NCI-H187 (cell line): ENCODE measurements at regions not wholly inside any gene's neighbourhood (a gene's known extent, or its start where the extent isn't known, plus 50 kb on each side); places are given as distances from the start of the nearest gene placed in this dataset.

Experiments
- DNase-seq, 2 experiments: peaks; one replicate each; lab custom pipeline; 2025; lab: John Stamatoyannopoulos, UW

DNA sequence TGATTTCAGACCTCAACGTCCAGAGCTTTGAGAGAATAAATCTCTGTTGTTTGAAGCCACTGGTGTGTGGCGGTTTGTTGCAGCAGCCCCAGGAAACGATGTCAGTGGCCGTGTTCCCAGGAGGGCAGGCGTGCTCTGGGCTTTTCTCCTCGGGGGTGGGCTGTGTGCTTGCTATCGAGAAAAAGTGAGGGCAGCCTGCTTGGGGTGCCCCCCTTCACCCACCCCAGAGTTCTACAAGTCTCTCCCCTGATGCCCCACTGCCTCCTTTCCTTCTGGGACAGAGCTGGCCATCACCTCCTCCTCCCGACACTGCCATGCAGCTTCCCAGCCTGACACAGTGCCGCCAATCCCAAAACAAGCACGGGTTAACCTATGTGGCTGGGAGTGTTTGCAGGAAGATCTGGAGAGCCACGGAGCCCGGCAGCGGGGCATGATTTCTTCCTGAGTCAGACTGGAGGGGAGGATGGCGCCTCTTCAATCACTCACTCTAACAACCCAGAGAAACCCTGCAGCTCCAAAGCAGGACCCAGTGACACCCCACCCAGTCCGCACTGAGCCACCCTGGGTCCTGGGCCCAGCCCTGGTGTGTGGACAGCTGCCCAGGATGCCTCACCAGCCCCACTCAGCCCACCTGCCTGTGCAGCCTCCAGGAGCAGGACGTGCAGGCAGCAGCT is 213.7 kb upstream of the RAB6C start:
- no peak for DNase-seq

DNA sequence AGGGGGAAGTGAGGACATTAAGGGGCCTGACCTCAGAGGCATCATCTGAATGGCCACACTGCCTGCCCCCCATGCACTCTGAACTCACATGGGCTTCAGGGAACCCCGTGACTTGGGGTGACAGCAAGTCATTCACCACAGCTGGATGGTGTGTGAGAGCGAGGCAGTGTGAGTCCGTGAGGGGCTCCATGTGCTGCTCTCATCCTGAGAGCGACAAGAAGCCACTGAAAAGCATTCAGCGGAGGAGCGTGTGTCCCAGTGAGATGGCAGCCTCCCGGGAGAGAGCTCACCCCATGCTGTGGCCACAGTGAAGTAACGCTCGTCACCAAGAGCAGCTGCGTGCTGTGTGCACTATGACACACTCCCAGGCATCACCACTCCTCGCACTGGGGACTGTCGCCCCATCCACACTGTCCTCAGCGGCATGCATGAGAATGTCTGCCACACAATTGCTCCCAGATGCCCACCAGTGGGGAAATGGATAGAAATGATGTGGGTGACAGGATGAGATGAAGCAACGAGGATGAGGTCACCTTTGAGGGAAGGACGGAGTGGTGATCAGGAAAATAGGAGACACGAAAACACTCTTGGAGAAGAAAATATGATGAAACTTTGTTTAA is 213.0 kb upstream of the RAB6C start:
- no peak for DNase-seq

DNA sequence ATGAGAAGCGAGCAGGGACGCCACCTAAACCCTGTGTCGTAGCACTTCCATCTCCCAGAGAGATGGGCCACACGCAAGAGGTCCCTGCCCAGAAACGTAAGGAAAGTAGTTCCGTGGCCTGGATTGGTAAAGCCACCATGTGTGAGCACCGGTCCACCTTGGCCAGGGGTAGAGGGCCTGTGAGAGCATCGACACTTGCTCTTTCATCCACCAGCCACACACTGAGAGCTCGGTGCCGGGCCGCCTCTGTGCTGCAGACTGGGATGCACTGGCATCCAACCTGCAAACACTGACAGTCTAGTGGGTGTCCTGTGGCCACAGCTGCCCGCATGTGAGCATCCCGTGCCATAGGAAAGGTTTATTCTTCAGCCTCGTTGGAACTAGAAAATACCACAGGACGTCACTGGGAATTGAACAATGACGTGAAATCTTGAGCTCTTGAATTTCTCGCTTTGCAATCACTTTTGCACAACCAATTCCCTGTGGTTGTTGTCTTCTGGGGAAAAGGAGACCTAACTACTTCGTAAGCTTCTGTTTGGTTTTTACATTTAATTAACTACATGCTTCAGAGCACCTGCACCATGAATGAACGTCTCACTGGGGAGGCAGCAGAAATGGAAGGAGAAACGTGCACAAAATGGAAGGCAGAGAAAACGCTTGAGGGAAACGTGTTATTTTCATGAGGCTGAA is 212.0 kb upstream of the RAB6C start:
- no peak for DNase-seq

DNA sequence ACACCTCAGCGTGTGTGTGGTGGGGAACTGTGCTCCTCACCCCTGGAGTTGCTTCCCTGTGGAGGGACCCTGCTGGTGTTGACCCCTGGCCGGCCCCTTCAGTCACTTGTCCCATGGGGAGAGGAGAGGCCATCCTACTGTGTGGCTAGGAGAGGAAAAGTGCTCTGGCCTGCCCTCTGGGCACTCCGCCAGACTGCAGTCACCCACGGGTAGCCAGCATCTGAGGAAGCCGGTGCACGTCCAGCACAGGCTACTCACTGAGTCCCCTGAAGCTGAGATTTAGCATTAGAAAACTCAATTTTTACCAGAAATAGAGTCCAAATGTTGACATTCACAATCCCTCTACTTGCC is 211.5 kb upstream of the RAB6C start:
- DNase-seq: no peak

DNA sequence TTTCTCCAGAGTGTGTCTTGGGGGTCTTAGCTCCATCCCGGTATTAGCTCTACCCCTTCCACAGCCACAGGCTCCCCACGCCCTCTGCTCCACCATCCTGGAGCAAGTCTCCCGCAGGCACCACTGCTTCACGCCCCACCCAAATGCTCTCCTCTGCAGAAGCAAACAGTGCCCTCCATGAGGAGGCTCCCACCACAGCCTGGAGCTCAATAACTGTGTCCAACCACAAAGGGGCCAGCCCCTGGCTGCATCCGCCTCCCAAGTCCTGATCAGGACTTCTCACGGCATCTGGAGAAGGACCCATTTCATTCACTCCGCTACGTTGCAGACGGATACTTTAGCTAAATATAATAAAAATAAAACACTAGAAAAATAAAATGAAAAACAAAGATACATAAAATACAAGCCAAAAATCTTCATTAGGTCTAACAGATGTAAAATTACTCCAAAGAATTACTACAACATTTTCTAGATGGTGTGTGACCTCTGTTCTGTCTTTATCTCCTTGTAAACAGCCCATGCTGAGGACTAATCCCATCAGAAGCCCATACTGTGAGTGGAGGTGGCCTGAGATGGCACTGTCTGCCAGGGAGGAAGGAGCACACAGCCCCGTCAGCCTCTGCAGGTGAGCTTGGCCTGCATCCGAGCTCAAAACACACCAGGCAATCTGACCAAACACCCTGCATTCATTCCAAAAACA is 210.8 kb upstream of the RAB6C start:
- DNase-seq: no peak

DNA sequence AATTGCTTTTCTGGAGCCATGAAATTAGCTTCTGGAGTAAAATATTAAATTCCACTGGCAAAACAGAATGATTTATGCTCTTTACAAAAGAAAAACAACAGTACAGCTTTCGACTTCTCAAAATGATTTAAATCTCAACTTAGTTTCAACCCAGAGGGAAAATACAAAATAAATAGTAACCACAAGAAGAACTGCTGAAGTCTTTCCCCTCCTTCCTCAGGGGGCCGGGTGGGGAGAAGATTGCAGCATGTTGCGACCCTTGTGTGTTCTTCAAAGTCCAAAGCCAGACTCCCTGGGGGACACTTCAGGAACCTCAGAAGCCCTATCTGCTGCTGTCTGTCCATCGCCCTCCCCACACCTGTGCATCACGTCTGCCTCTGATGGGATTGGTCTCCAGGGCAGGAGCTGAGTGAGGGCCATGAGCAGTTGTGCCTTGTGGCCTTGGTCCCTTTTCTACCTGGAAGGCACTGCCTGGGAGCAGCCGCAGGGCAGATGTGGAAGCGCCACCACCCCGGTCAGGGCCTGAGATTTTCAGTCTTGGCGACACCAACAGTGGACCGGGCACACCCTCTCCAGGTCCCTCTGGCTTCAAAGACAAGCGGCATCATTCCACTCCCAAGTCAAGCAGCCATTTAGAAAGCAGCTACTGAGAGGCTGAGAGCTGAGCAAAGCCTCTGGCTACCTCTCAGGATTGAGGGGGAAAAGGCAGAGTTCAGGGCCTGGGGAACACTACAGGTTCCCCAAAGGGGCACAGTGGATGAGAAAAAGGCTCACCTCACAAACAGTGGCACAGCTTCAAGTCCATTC is 210.1 kb upstream of the RAB6C start:
- no peak for DNase-seq

DNA sequence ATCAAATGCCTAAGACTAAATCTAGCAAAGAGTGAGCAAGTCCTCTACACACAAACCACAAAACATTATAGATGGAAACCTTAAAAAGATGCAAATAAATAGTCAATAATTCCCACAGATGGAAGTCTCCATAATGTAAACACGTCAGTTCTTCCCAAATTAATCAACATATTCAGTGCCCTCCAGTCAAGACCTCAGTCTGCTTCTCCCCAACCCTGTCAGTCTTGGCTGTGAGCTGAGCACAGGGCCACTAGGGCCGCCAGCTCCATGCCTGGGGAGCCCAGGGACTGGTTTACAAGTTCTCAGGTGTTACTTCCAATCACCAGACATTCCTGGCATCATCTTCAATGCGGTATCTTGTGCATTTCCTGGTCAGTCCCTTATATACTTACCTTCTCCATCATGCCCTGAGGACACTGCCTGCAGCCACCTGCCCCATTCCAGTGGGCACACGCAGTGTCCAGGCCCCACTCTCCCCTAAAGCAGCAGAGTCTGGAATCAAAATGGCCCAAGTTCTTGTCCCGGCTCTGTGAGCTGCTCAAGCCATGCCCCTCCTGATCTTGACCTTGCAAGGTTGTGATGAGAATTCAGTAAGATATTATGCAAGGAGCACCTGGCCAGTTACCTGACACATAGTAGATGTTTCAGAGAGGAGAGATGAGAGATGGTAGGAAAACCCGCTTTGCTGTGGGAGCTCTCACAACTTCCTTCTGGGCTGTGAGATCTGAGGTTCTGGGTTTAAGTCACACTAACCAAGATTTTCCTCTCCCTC is 207.9 kb upstream of the RAB6C start:
- DNase-seq: no peak

DNA sequence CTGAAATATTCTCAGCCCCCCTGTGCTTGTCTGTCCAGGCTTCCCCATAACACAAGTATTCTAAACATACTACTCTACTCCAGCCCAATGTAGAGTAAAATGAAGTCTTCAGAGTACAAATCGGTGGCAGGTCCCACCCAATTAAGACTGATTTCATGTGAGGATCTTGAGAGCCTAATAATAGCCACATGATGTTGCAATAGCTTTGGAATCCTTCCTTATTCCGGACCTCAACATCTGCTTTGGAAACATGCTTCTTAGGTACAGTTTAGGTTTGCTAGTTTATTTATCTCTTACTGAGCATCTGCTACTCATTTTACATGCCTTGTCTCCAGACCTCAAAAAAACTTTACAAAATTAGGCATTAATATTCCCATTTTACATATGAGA is 207.3 kb upstream of the RAB6C start:
- no peak for DNase-seq

DNA sequence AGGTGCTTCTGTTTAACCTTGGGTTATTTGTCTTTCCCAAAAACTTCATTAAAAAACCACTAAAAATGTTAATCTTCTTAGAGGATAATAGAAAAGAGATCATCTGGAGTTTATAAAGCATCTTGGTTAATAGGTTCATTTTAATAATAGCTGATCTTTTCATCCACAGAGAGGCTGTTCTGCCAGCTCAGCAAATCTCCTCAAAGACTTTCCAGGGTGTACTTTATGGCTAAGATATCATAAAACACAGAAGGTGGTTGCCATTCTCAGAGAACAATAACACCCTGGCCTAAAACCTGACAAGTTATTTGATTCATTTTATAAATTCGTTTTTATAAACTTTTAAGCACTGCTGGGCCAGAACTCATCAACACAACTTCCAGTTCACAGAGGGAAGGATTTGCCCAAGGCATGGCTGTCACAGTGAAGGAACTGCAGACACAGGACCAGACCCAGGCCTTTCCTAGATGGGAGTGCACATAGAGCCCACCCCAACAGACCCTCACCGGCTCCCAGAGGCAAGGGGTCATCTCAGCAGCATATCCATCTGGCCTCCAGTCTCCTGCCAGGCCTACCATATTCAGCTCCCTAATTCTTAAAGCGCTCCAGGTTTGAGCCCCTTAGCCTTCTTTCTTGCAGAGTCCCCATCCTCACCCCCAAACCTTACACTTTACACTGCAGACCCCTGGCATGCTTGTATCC is 203.4 kb upstream of the RAB6C start:
- DNase-seq: no peak

DNA sequence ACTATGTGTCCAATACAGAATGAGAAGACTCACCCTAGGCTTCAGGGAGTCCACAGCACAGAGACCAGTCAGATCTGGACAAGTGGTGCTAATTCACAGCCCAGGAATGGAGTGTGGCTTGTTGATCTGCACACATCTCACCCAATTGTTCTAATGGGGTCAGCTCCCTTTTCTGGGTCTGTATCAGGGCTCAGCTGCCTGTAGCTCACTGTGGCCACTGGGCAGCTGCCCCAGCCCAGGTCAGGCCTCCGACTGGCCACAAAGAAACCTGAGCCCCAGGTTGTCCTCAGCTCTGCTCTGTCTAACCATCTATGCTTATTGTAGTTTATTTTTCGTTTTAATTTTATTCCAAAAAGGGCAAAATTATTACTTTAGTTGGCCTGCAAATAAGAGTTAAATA is 202.3 kb upstream of the RAB6C start:
- DNase-seq: no peak

DNA sequence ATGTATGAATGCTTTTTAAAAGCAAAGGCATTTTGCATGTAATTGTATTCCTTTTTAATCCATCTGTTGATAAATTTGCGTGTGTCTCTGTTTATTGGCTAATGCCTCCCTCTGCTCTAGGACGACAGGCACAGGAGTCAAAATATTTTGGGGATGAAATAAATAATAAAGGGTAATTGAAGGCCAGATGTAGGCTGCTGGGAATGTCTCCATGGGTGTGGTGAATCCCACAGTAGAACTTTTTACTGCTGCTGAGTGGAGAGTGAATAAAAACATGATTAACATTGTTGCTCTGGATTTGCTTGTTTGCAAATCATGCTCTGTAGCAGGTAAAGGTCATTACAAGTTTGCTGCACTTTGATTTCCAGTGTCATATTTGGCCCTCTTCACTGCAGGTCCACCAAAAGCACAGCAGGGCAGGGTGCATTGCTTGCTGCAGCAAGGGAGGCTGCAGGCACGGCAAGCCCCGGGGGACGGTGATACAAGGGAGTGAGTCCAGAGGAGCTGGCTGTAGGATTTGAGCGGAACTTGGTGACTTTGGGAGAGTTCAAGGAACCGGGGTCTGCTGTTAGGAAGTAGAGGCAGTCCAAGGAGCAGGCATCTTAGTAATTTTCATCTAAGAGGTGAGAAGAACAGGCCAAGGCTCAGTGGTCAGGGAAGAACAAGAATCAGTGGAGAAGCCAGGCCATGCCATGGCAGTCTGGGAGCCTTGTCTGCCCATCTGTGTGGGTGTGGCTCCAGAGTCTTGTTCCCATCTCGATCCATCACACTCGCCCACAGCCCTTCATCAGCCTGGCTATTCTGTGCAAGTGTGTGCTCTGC is 201.5 kb upstream of the RAB6C start:
- no peak for DNase-seq

DNA sequence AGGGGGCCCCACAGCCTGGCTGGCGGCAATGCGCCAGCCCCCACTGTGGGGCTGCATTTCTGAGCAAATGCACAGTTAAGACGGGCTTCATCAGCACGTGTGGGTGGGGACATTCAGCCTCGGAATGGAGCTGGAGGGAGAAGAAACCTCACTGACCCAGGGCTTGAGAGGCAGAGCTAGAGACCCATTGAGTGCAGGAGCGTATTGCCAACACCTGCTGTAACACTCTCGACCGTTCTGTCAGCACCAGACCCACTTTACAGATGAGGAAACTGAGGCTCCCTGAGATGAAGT is 200.9 kb upstream of the RAB6C start:
- DNase-seq: no peak

DNA sequence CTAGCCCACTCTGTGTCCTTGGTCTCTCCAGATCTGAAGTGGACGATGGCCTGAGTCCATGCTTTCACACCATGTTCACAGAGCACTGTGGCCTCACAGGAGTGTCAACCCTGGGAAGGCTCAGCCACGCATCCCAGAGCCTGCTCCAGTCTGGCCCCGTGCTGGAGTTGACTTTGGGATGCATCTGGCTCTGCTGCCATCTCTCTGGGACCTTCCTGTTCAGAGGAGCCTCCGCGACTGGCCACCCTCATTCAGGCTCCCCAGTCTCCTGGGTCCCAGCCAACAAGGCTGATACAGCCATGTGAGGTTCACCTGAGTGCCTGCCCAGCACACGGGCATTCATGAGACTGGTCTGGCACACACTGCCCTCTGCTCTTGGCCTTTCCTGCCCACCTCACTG is 199.7 kb upstream of the RAB6C start:
- no peak for DNase-seq

DNA sequence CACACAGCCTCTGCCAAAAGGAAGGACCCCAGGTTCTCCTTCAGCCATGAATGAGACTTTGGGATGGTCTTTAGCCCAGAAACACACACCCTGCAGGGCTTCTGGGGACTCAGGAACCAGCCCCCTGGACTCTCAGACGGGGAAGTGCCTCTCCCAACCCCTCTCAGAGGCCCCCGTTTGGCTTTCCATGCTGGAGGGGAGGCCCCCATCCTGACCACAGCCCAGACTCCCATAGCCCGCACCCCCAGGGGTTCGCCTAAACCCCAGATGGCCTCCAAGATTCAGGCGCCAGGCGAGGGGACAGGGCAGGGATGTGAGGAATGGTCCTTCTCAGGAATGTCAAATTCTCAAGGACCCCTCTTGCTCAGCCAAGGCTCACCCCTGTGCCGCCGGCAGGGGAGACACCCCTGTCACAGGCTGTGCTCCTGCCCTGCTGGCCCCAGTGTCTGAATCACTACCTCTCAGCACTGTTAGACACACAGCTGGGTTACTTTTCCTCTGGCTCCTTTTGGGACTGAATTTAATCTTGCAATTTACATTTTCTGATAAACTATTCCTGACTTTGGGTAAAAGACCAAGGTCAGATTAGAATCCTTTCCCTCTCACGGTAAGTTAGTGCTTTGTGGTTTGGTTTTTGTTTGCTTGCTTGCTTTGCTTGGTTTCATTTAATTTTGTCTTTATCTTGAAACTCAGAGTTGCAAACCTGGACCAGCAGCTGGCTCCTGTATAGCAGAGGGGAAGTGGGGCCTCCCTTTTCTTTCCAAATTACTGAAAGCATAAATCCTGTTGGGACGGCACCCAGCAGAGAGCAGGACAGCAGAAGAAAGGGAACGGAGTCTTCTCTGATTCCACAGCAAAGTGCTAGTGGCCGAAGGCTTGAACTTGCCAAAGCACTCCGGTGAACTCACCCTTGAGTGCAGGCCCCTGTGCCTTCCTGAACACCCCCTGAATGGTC is 198.9 kb upstream of the RAB6C start:
- no peak for DNase-seq

DNA sequence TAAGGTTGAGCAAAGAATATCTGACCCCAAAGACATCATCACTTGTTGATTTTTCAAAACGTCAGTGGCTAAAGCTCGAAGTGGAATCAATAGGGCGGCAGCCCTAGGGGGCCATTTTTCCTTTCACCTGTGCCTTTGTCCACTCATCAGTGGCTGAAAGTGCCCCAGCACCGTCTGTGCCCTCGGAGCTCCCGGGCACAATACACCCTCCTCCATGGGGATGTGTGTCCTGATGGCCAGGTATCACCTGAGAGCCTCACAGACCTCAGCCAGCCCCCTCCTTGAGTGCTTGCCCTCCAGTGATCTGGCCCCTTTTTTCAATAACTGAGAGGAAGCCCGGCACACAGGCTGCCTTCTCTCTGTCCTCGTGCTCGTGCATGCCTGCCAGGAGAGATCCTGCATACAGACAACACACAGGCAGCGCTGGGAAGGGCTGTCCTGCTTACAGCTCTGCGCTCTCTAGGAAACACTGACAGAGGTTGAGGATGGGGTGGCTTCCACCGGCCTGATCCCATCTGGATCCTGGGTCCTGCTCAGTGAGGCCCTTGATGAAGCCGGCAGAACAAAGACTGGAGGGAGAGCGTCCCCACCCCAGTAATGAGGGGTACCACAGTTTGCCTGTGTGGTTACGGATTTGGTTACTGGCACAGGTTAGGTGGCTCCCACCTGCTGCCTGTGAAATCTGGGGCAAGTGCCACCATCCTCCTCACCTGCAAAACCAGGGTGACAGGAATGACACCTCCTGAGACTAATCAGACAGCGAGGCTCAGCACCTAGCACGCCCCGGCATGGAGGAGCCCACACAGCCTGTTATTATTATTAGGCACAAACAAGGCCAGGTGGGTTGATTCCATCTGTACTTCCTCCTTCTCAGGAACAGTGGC is 197.5 kb upstream of the RAB6C start:
- no peak for DNase-seq

DNA sequence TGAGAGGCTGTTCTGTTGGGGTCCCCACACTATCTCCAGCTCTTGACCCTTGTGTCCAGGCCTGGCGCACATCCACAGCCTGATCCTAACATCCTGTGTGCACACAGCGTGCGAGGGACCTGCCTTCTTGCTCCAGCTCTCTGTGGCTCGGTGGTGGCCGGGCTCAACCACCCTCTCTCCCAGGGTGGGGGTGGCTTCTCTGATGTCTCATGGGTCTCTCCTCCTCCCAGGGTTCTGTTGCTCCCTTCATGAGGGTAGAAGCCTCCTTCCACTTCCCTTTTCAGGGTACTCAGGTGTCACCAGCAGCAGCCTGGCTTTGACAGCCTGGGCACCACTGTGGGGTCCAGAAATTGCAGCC is 196.9 kb upstream of the RAB6C start:
- DNase-seq: no peak

DNA sequence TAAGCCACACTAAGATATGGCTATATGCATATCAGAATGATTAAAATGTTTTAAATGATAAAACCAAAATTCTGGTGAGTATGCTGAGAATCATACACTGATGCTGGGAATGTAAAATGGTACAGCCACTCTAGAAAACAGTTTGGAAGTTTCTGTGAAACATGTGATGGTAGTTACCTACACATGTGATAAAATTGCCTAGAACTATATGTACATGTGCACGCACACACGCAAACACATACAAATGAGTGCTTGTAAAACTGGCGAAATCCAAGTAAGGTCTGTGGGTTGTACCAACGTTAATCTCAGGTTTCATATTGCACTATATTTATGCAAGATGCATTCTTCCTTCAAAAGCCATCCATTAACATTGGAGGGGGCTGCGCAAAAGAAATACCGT is 195.0 kb upstream of the RAB6C start:
- no peak for DNase-seq

DNA sequence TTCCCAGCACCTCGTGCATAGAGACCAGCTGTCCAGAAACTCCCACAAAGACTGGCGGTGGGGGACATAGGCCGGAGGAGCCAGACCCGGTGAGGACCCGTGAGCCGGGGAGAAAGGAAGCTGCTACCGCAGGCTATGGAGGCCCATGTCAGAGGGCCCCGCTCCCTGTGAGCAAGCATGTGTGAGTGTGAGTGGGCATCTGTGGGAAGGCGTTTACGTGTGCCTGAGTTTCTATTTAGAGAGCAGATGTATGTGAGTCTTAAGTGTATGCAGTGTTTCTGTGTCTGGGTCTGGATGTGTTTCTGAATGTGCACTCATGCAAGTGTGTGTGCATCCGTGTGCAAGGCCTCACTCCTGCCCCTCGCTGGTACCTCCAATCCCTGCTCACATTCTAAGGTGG is 187.8 kb upstream of the RAB6C start:
- DNase-seq: no peak
